HL-60 (cell line): ENCODE measurements at regions not wholly inside any gene's neighbourhood (a gene's known extent, or its start where the extent isn't known, plus 50 kb on each side); places are given as distances from the start of the nearest gene placed in this dataset.
"Not testable (repeated sequence)": the region's sequence is repeated elsewhere in the genome, so short reads cannot be mapped to it uniquely, and the experiment has no call there.

ENCODE experiments used
- DNase-seq, 2 experiments: peaks; one replicate each; pipeline ENCODE4 v3.0.0-alpha.2; 2010 to 2020; ENCODE audit warnings: low read depth in 1 of 2, low spot score in 1 of 2
- H3K27ac ChIP-seq: fragments of 250-450 bp; sonication (Bioruptor Pico); replicated peaks from 2 replicates; pipeline ENCODE4 v1.5.1; 2020; ENCODE audit warnings: mild to moderate bottlenecking, moderate library complexity
- H3K27me3 ChIP-seq: fragments of 250-450 bp; sonication (Bioruptor Pico); 2 replicates; pipeline ENCODE4 v1.5.1; 2021; ENCODE audit warnings: mild to moderate bottlenecking, moderate library complexity; ENCODE audit not compliant: insufficient read depth, poor library complexity, severe bottlenecking
- H3K4me3 ChIP-seq: replicated peaks from 2 replicates; pipeline ENCODE4 v1.5.1; 2011; ENCODE audit warnings: mild to moderate bottlenecking, control low read depth, low read length; ENCODE audit not compliant: insufficient read depth
- CTCF ChIP-seq: IDR thresholded peaks from one replicate; pipeline ENCODE4 v1.5.1; 2011; ENCODE audit warnings: low read length, control low read depth, inconsistent platforms; ENCODE audit not compliant: insufficient read depth
- GABPA ChIP-seq: IDR thresholded peaks from 2 replicates; pipeline ENCODE4 v1.6.1; 2012; ENCODE audit warnings: low read depth
- POLR2AphosphoS5 ChIP-seq: IDR thresholded peaks from 2 replicates; pipeline ENCODE4 v1.6.1; 2012; ENCODE audit warnings: low read depth
- REST ChIP-seq: IDR thresholded peaks from 2 replicates; pipeline ENCODE4 v1.6.1; 2012; ENCODE audit warnings: low read depth; ENCODE audit not compliant: insufficient replicate concordance
- SPI1 ChIP-seq: IDR thresholded peaks from 2 replicates; pipeline ENCODE4 v1.6.1; 2012; ENCODE audit warnings: low read depth, mild to moderate bottlenecking, borderline replicate concordance

- Histone ChIP-seq H3K4me3 (no peak overlapping the region), H3K27ac (no peak overlapping the region), H3K27me3 (no peaks in the 10 kb centered on the region)
- TF ChIP-seq SPI1: no peak
- no peak for TF ChIP-seq REST
- TF ChIP-seq CTCF: no peak
- no peak for TF ChIP-seq GABPA
- no peak for TF ChIP-seq POLR2AphosphoS5
- DNase-seq: no peak
Measured at GRCh38 chr9:22970434-22970975, 523.9 kb downstream of the DMRTA1 start.

GRCh38 chr9:22975951-22976350, 529.3 kb downstream of the DMRTA1 start:
- H3K27me3 ChIP-seq: no peaks in the 10 kb centered on the region
- H3K27ac ChIP-seq: no peak overlapping the region
- no peak overlapping the region for H3K4me3 ChIP-seq
- no peak for TF ChIP-seq REST
- no peak for TF ChIP-seq CTCF
- no peak for TF ChIP-seq POLR2AphosphoS5
- no peak for DNase-seq

- TF ChIP-seq POLR2AphosphoS5: no peak
- no peak for TF ChIP-seq SPI1
- TF ChIP-seq GABPA: no peak
- no peak for DNase-seq
- Histone ChIP-seq H3K27ac (no peak overlapping the region), H3K4me3 (no peak overlapping the region), H3K27me3 (no peaks in the 10 kb centered on the region)
Measured at GRCh38 chr9:22976454-22976853, 529.8 kb downstream of the DMRTA1 start.

- not testable (repeated sequence) for H3K27me3 ChIP-seq, H3K27ac ChIP-seq, H3K4me3 ChIP-seq, DNase-seq
Measured at GRCh38 chr9:22980429-22980828, 533.8 kb downstream of the DMRTA1 start.

- TF ChIP-seq REST (no peak), SPI1 (no peak), POLR2AphosphoS5 (no peak), GABPA (no peak), CTCF (no peak)
- DNase-seq: no peak
- Histone ChIP-seq H3K27me3 (no peaks in the 10 kb centered on the region), H3K27ac (no peak overlapping the region), H3K4me3 (no peak overlapping the region)
Measured at GRCh38 chr9:22986556-22986955, 539.9 kb downstream of the DMRTA1 start.
